Stimulated activated CD4-positive, alpha-beta T cell treated with anti-CD3 and anti-CD28 coated beads, Interleukin-15, amount 100 ng/mL, for 24 hours (primary cell): ENCODE measurements at regions not wholly inside any gene's neighbourhood (a gene's known extent, or its start where the extent isn't known, plus 50 kb on each side); places are given as distances from the start of the nearest gene placed in this dataset.
"Not testable (repeated sequence)": the region's sequence is repeated elsewhere in the genome, so short reads cannot be mapped to it uniquely, and the experiment has no call there.

Experiments
- DNase-seq: peaks from one replicate; pipeline ENCODE4 v3.0.0-alpha.2; 2020

GRCh38 chr4:131419147-131419546 is 1729.9 kb upstream of the PCDH10 start:
- DNase-seq: no peak

- DNase-seq: no peak
Observed at GRCh38 chr4:131426023-131426758, 1722.9 kb upstream of the PCDH10 start.

GRCh38 chr4:131427000-131427399 is 1722.1 kb upstream of the PCDH10 start:
- no peak for DNase-seq

- no peak for DNase-seq
Observed at GRCh38 chr4:131430302-131430701, 1718.8 kb upstream of the PCDH10 start.

GRCh38 chr4:131441004-131441688 is 1707.9 kb upstream of the PCDH10 start:
- DNase-seq: no peak

- no peak for DNase-seq
Observed at GRCh38 chr4:131447883-131448282, 1701.2 kb upstream of the PCDH10 start.

GRCh38 chr4:131450572-131451209 is 1698.4 kb upstream of the PCDH10 start:
- DNase-seq: no peak

- DNase-seq: no peak
Observed at GRCh38 chr4:131459430-131460101, 1689.5 kb upstream of the PCDH10 start.

GRCh38 chr4:131470360-131470759 is 1678.7 kb upstream of the PCDH10 start:
- no peak for DNase-seq

- no peak for DNase-seq
Observed at GRCh38 chr4:131488772-131489171, 1660.3 kb upstream of the PCDH10 start.

GRCh38 chr4:131496211-131496610 is 1652.9 kb upstream of the PCDH10 start:
- not testable (repeated sequence) for DNase-seq

- no peak for DNase-seq
Observed at GRCh38 chr4:131499141-131499873, 1649.8 kb upstream of the PCDH10 start.

- no peak for DNase-seq
Observed at GRCh38 chr4:131509521-131509920, 1639.6 kb upstream of the PCDH10 start.

- DNase-seq: no peak
Observed at GRCh38 chr4:131526686-131527085, 1622.4 kb upstream of the PCDH10 start.

- DNase-seq: no peak
Observed at GRCh38 chr4:131531087-131531486, 1618.0 kb upstream of the PCDH10 start.

- DNase-seq: no peak
Observed at GRCh38 chr4:131534944-131535645, 1614.0 kb upstream of the PCDH10 start.

GRCh38 chr4:131540256-131540655 is 1608.8 kb upstream of the PCDH10 start:
- no peak for DNase-seq

- DNase-seq: no peak
Observed at GRCh38 chr4:131547506-131547981, 1601.5 kb upstream of the PCDH10 start.

GRCh38 chr4:131551306-131551705 is 1597.8 kb upstream of the PCDH10 start:
- DNase-seq: no peak

GRCh38 chr4:131566026-131566425 is 1583.1 kb upstream of the PCDH10 start:
- no peak for DNase-seq

- DNase-seq: no peak
Observed at GRCh38 chr4:131584587-131584986, 1564.5 kb upstream of the PCDH10 start.

GRCh38 chr4:131595140-131595539 is 1554.0 kb upstream of the PCDH10 start:
- DNase-seq: no peak
